Naive thymus-derived CD4-positive, alpha-beta T cell (primary cell): ENCODE measurements at regions not wholly inside any gene's neighbourhood (a gene's known extent, or its start where the extent isn't known, plus 50 kb on each side); places are given as distances from the start of the nearest gene placed in this dataset.

Experiments
- ATAC-seq: fragments of 150-1000 bp; cut with Tn5 transposase; 2 replicates; pipeline ENCODE4 v1.10.0; 2021; ENCODE audit warnings: mild to moderate bottlenecking, moderate library complexity
- CTCF ChIA-PET: fragments of 350-600 bp; sonication (Branson Sonifier 250); formaldehyde crosslinking; loops from one replicate; lab custom pipeline; 2021; ENCODE audit warnings: antibody characterized with exemption; lab: Charles Lee
- POLR2A ChIA-PET: fragments of 350-600 bp; sonication (Branson Sonifier 250); formaldehyde crosslinking; loops from one replicate; lab custom pipeline; 2021; ENCODE audit warnings: antibody characterized with exemption, inconsistent platforms; lab: Charles Lee
- DNase-seq, 9 donors: peaks; one replicate each; pipeline versions ENCODE4 v3.0.0 to v3.0.0-alpha.2; 2020 to 2022; ENCODE audit warnings: mixed read lengths in 1 of 9
- H3K27ac ChIP-seq: one replicate; pipeline ENCODE4 v1.7.0; 2013; ENCODE audit warnings: mild to moderate bottlenecking, low read depth, low read length, moderate library complexity
- H3K27me3 ChIP-seq, 2 donors: one replicate each; pipeline ENCODE4 v1.7.0; 2013; ENCODE audit warnings: low read length in 2 of 2, mild to moderate bottlenecking in 2 of 2, moderate library complexity in 2 of 2; ENCODE audit not compliant: control insufficient read depth in 2 of 2, insufficient read depth in 2 of 2
- H3K36me3 ChIP-seq, 3 experiments: 1 replicate in 2 of 3; 2 replicates in 1 of 3; pipeline ENCODE4 v1.7.0; 2013; ENCODE audit warnings: low read length in 3 of 3, mild to moderate bottlenecking in 3 of 3, moderate library complexity in 1 of 3; ENCODE audit not compliant: insufficient read depth in 3 of 3, control insufficient read depth in 2 of 3
- H3K4me1 ChIP-seq, 2 donors: one replicate each; pipeline ENCODE4 v1.7.0; 2013; ENCODE audit warnings: low read length in 2 of 2, mild to moderate bottlenecking in 2 of 2, moderate library complexity in 1 of 2; ENCODE audit not compliant: control insufficient read depth in 2 of 2, insufficient read depth in 2 of 2
- H3K4me3 ChIP-seq: 2 replicates; pipeline ENCODE4 v1.7.0; 2013; ENCODE audit warnings: mild to moderate bottlenecking, low read length
- H3K9me3 ChIP-seq, 3 experiments: 1 replicate in 2 of 3; 2 replicates in 1 of 3; pipeline ENCODE4 v1.7.0; 2013; ENCODE audit warnings: low read length in 3 of 3; ENCODE audit not compliant: control insufficient read depth in 2 of 3
- H3K27ac Mint-ChIP-seq, 9 donors: one replicate each; pipeline ENCODE4 v1.8.0; 2020 to 2022; ENCODE audit warnings: mixed read lengths in 9 of 9, mild to moderate bottlenecking in 8 of 9, moderate library complexity in 5 of 9, inconsistent platforms in 2 of 9
- H3K27me3 Mint-ChIP-seq, 5 donors: one replicate each; pipeline ENCODE4 v1.8.0; 2021 to 2022; ENCODE audit warnings: mixed read lengths in 5 of 5, mild to moderate bottlenecking in 1 of 5
- H3K36me3 Mint-ChIP-seq, 5 donors: one replicate each; pipeline ENCODE4 v1.8.0; 2020 to 2022; ENCODE audit warnings: mixed read lengths in 5 of 5, mild to moderate bottlenecking in 3 of 5, inconsistent platforms in 1 of 5
- H3K4me1 Mint-ChIP-seq, 7 donors: one replicate each; pipeline ENCODE4 v1.8.0; 2020 to 2022; ENCODE audit warnings: mixed read lengths in 7 of 7, mild to moderate bottlenecking in 3 of 7, inconsistent platforms in 1 of 7
- H3K4me3 Mint-ChIP-seq, 10 donors: one replicate each; pipeline ENCODE4 v1.8.0; 2020 to 2022; ENCODE audit warnings: mild to moderate bottlenecking in 10 of 10, mixed read lengths in 10 of 10, moderate library complexity in 6 of 10, inconsistent platforms in 2 of 10
- H3K9me3 Mint-ChIP-seq, 11 donors: one replicate each; pipeline ENCODE4 v1.8.0; 2020 to 2022; ENCODE audit warnings: mixed read lengths in 11 of 11, mild to moderate bottlenecking in 4 of 11, inconsistent platforms in 1 of 11, moderate library complexity in 1 of 11
- intact Hi-C, 2 donors: fragments of 100-400 bp; cut with micrococcal nuclease; formaldehyde crosslinking; loops; one replicate each; pipeline ENCODE4 v1.15.1; 2023

GRCh38 chr13:42681326-42682100 is 99.9 kb upstream of the FAM216B start:
- DNase-seq (no peak), ATAC-seq (no peak)
- Histone ChIP-seq H3K4me3 (no peak overlapping the region), H3K27me3 (no peaks in the 10 kb centered on the region), H3K36me3 (no peaks in the 10 kb centered on the region), H3K27ac (no peak overlapping the region), H3K9me3 (no peaks in the 10 kb centered on the region), H3K4me1 (no peaks in the 10 kb centered on the region)
- ChIA-PET CTCF (no interaction called here), POLR2A (no interaction called here)
- intact Hi-C loops = no loop called here
- H3K4me1 Mint-ChIP-seq = no peaks in the 10 kb centered on the region
- H3K27me3 Mint-ChIP-seq = peaks cover 16 to 34% (median 29%) of the 10 kb centered on the region in 5 donors
- H3K4me3 Mint-ChIP-seq = no peak overlapping the region
- no peaks in the 10 kb centered on the region for H3K36me3 Mint-ChIP-seq
- H3K27ac Mint-ChIP-seq = no peak overlapping the region
- no peaks in the 10 kb centered on the region for H3K9me3 Mint-ChIP-seq

DNA sequence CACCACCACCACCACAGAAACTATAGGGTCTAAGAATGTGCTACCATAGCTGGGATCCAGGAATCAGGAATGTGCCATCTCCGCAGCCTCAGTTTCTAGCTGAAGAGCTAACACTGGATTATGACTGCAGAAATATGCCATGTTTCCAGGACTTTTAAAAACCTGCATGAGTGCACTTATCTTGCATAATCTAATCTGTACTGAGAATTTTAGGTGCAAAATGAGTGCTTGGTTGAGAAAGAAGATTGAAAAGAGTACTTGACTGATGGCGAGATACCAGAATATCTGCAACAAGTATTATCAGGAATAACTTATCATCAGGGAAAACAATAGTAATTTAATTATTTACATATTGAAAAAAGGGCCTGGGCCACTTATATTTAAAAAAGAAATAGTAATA is 97.2 kb upstream of the FAM216B start:
- peaks cover 0 to 4% (median 0%) of the 10 kb centered on the region in 5 donors for H3K36me3 Mint-ChIP-seq
- ChIA-PET POLR2A (no interaction called here), CTCF (no interaction called here)
- no peaks in the 10 kb centered on the region for H3K36me3 ChIP-seq
- no peaks in the 10 kb centered on the region for H3K4me1 ChIP-seq
- H3K9me3 ChIP-seq = no peaks in the 10 kb centered on the region
- no peaks in the 10 kb centered on the region for H3K27me3 ChIP-seq
- peaks cover 0 to 7% (median 1%) of the 10 kb centered on the region in 11 donors for H3K9me3 Mint-ChIP-seq
- no peaks in the 10 kb centered on the region for H3K4me1 Mint-ChIP-seq
- no peak overlapping the region for H3K27ac Mint-ChIP-seq
- DNase-seq = no peak
- H3K4me3 ChIP-seq = no peak overlapping the region
- intact Hi-C loops = no loop called here
- H3K4me3 Mint-ChIP-seq = no peak overlapping the region
- ATAC-seq = no peak
- H3K27ac ChIP-seq = no peak overlapping the region
- H3K27me3 Mint-ChIP-seq = peaks cover 16 to 37% (median 29%) of the 10 kb centered on the region in 5 donors

GRCh38 chr13:42685751-42686150 is 95.6 kb upstream of the FAM216B start:
- CTCF ChIA-PET = no interaction called here
- H3K9me3 Mint-ChIP-seq = peaks cover 0 to 7% (median 1%) of the 10 kb centered on the region in 11 donors
- no peak overlapping the region for H3K4me3 Mint-ChIP-seq
- H3K4me3 ChIP-seq = no peak overlapping the region
- H3K27me3 ChIP-seq = no peaks in the 10 kb centered on the region
- peaks cover 10 to 38% (median 26%) of the 10 kb centered on the region in 5 donors for H3K27me3 Mint-ChIP-seq
- H3K27ac Mint-ChIP-seq = no peak overlapping the region
- ATAC-seq (no peak), DNase-seq (no peak)
- no peaks in the 10 kb centered on the region for H3K36me3 ChIP-seq
- intact Hi-C loops = no loop called here
- no peaks in the 10 kb centered on the region for H3K4me1 Mint-ChIP-seq
- H3K9me3 ChIP-seq = no peaks in the 10 kb centered on the region
- POLR2A ChIA-PET = no interaction called here
- H3K27ac ChIP-seq = no peak overlapping the region
- H3K4me1 ChIP-seq = no peaks in the 10 kb centered on the region
- H3K36me3 Mint-ChIP-seq = peaks cover 0 to 4% (median 0%) of the 10 kb centered on the region in 5 donors

GRCh38 chr13:42686165-42686564 is 95.2 kb upstream of the FAM216B start:
- H3K27me3 Mint-ChIP-seq = peaks cover 7 to 38% (median 23%) of the 10 kb centered on the region in 5 donors
- Histone ChIP-seq H3K27ac (no peak overlapping the region), H3K4me3 (no peak overlapping the region), H3K9me3 (no peaks in the 10 kb centered on the region), H3K4me1 (no peaks in the 10 kb centered on the region), H3K36me3 (no peaks in the 10 kb centered on the region), H3K27me3 (no peaks in the 10 kb centered on the region)
- POLR2A ChIA-PET = no interaction called here
- H3K9me3 Mint-ChIP-seq = peaks cover 0 to 7% (median 1%) of the 10 kb centered on the region in 11 donors
- no peak overlapping the region for H3K27ac Mint-ChIP-seq
- ATAC-seq (no peak), DNase-seq (no peak)
- intact Hi-C loops = no loop called here
- no peak overlapping the region for H3K4me3 Mint-ChIP-seq
- CTCF ChIA-PET = no interaction called here
- H3K36me3 Mint-ChIP-seq = peaks cover 0 to 4% (median 0%) of the 10 kb centered on the region in 5 donors
- no peaks in the 10 kb centered on the region for H3K4me1 Mint-ChIP-seq

DNA sequence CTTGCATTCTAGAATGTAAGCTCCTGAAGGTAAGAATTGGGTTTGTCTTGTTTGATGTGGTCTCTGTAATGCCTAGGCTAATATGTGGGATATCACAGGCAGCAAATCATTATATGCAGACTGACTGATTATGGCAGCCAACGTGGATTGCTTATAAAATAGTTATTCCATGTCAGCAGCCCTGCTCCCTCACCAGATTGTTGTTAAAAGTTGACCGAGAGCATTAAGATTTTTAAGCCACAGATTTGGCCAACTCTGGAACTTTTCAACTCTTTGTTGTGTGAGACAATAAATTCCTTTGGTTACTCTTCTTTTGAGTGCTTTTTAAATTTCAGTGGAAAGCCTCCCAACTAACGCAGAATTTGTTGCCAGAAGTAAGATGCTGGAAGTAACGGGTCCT is 92.6 kb upstream of the FAM216B start:
- no peaks in the 10 kb centered on the region for H3K4me1 Mint-ChIP-seq
- Histone ChIP-seq H3K36me3 (no peaks in the 10 kb centered on the region), H3K4me1 (no peaks in the 10 kb centered on the region), H3K27ac (no peak overlapping the region), H3K9me3 (no peaks in the 10 kb centered on the region), H3K4me3 (no peak overlapping the region), H3K27me3 (no peaks in the 10 kb centered on the region)
- CTCF ChIA-PET = no interaction called here
- H3K9me3 Mint-ChIP-seq = peaks cover 0 to 8% (median 3%) of the 10 kb centered on the region in 11 donors
- peaks cover 0 to 4% (median 0%) of the 10 kb centered on the region in 5 donors for H3K36me3 Mint-ChIP-seq
- ATAC-seq = no peak
- H3K27me3 Mint-ChIP-seq = peaks cover 11 to 44% (median 17%) of the 10 kb centered on the region in 5 donors
- POLR2A ChIA-PET = no interaction called here
- DNase-seq = no peak
- no peak overlapping the region for H3K4me3 Mint-ChIP-seq
- intact Hi-C loops = no loop called here
- no peak overlapping the region for H3K27ac Mint-ChIP-seq

DNA sequence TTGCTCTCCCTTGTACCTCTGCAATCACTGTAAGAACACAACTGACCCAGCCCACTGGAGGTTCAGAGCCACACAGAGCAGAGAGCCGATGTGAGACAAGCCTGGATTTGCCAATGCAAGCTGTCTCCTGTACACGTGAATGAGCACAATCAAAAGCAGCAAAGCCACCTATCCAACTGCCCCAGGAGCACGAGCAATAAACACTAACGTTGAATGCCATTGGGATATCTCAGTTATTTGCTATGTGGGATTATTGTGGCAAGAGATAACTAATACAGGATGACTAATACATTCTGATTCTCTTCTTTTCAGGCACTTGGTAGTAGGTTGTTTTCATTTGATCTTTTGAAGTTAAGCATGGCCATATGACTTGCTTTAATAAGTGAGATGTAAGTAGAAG is 85.2 kb upstream of the FAM216B start:
- Mint-ChIP-seq H3K4me3 (no peak overlapping the region), H3K27me3 (peaks cover 25 to 46% (median 44%) of the 10 kb centered on the region in 5 donors), H3K36me3 (no peaks in the 10 kb centered on the region), H3K4me1 (peaks cover 0 to 3% (median 0%) of the 10 kb centered on the region in 7 donors), H3K9me3 (peaks cover 0 to 6% (median 0%) of the 10 kb centered on the region in 11 donors), H3K27ac (no peak overlapping the region)
- DNase-seq = no peak
- no peaks in the 10 kb centered on the region for H3K9me3 ChIP-seq
- H3K36me3 ChIP-seq = no peaks in the 10 kb centered on the region
- no peak for ATAC-seq
- H3K27ac ChIP-seq = no peak overlapping the region
- H3K27me3 ChIP-seq = no peaks in the 10 kb centered on the region
- no peaks in the 10 kb centered on the region for H3K4me1 ChIP-seq
- intact Hi-C loops = no loop called here
- CTCF ChIA-PET = no interaction called here
- no peak overlapping the region for H3K4me3 ChIP-seq
- POLR2A ChIA-PET = no interaction called here

DNA sequence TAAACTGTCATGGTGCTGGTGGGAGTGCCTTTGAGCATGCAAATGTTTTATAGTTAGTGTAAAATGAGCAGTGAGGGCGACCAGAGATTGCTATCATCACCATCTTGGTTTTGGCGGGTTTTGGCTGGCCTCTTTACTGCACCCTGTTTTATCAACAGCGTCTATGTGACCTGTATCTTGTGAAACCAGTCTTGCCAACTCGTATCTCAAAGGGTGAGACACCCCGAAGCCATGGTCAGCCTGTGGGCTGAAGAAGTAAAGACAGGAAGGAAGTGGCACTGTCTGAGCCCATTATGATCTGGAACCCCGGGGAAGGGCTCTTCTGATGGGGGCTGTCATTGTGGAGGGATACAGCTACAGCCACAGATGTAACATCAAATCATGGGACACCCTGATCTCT is 81.5 kb upstream of the FAM216B start:
- Histone ChIP-seq H3K36me3 (no peaks in the 10 kb centered on the region), H3K4me1 (no peaks in the 10 kb centered on the region), H3K27me3 (no peaks in the 10 kb centered on the region), H3K27ac (no peak overlapping the region), H3K4me3 (no peak overlapping the region), H3K9me3 (no peaks in the 10 kb centered on the region)
- H3K27ac Mint-ChIP-seq = no peak overlapping the region
- no peaks in the 10 kb centered on the region for H3K36me3 Mint-ChIP-seq
- ATAC-seq = no peak
- DNase-seq = no peak
- intact Hi-C loops = no loop called here
- ChIA-PET CTCF (no interaction called here), POLR2A (no interaction called here)
- H3K9me3 Mint-ChIP-seq = peaks cover 0 to 2% (median 0%) of the 10 kb centered on the region in 11 donors
- peaks cover 20 to 35% (median 30%) of the 10 kb centered on the region in 5 donors for H3K27me3 Mint-ChIP-seq
- H3K4me3 Mint-ChIP-seq = no peak overlapping the region
- H3K4me1 Mint-ChIP-seq = peaks cover 0 to 3% (median 0%) of the 10 kb centered on the region in 7 donors
